Activated CD4-positive, alpha-beta T cell treated with anti-CD3 and anti-CD28 coated beads for 36 hours (primary cell): ENCODE measurements at regions not wholly inside any gene's neighbourhood (a gene's known extent, or its start where the extent isn't known, plus 50 kb on each side); places are given as distances from the start of the nearest gene placed in this dataset.

Source experiments
- ATAC-seq: fragments of 200-7000 bp; cut with Tn5 transposase; one replicate; pipeline ENCODE4 v1.10.0; 2021; ENCODE audit warnings: mild to moderate bottlenecking, moderate library complexity
- CTCF ChIA-PET: fragments of 350-600 bp; sonication (Branson Sonifier 250); formaldehyde crosslinking; loops from one replicate; lab custom pipeline; 2021; ENCODE audit warnings: antibody characterized with exemption; lab: Charles Lee
- POLR2A ChIA-PET: fragments of 350-600 bp; sonication (Branson Sonifier 250); formaldehyde crosslinking; loops from one replicate; lab custom pipeline; 2021; ENCODE audit warnings: antibody characterized with exemption, inconsistent platforms; lab: Charles Lee
- DNase-seq: peaks from one replicate; pipeline ENCODE4 v3.0.0-alpha.2; 2020
- H3K27ac Mint-ChIP-seq: one replicate; pipeline ENCODE4 v1.8.0; 2021; ENCODE audit warnings: mixed read lengths
- H3K27me3 Mint-ChIP-seq: one replicate; pipeline ENCODE4 v1.8.0; 2021; ENCODE audit warnings: mixed read lengths
- H3K36me3 Mint-ChIP-seq: one replicate; pipeline ENCODE4 v1.8.0; 2021; ENCODE audit warnings: low read depth, mixed read lengths
- H3K4me1 Mint-ChIP-seq: one replicate; pipeline ENCODE4 v1.8.0; 2021; ENCODE audit warnings: mixed read lengths
- H3K4me3 Mint-ChIP-seq: one replicate; pipeline ENCODE4 v1.8.0; 2021; ENCODE audit warnings: mild to moderate bottlenecking, moderate library complexity, mixed read lengths
- H3K9me3 Mint-ChIP-seq: one replicate; pipeline ENCODE4 v1.8.0; 2021; ENCODE audit warnings: low read depth, mixed read lengths
- intact Hi-C, 2 experiments: fragments of 100-400 bp; cut with DNase I in 1 of 2; cut with micrococcal nuclease in 1 of 2; formaldehyde crosslinking; loops; one replicate each; pipeline versions ENCODE4 v1.14.2 to v1.15.1; 2022 to 2024; cut with DNase I, micrococcal nuclease

- no peaks in the 10 kb centered on the region for H3K4me1 Mint-ChIP-seq
- no peak overlapping the region for H3K27ac Mint-ChIP-seq
- H3K36me3 Mint-ChIP-seq: no peaks in the 10 kb centered on the region
- H3K9me3 Mint-ChIP-seq: no peaks in the 10 kb centered on the region
- CTCF ChIA-PET: no interaction called here
- intact Hi-C loops: no loop called here
- DNase-seq (no peak), ATAC-seq (no peak)
- POLR2A ChIA-PET: no interaction called here
- H3K4me3 Mint-ChIP-seq: no peak overlapping the region
- H3K27me3 Mint-ChIP-seq: peaks cover 21% of the 10 kb centered on the region
Measured at GRCh38 chr14:36245223-36245622, 68.7 kb upstream of the PTCSC3 start.

GRCh38 chr14:36243183-36243582 is 66.7 kb upstream of the PTCSC3 start:
- peaks cover 29% of the 10 kb centered on the region for H3K27me3 Mint-ChIP-seq

GRCh38 chr14:36241183-36241582 is 64.7 kb upstream of the PTCSC3 start:
- Mint-ChIP-seq H3K27ac (no peak overlapping the region), H3K4me1 (peaks cover 3% of the 10 kb centered on the region), H3K36me3 (no peaks in the 10 kb centered on the region), H3K27me3 (peaks cover 24% of the 10 kb centered on the region), H3K9me3 (no peaks in the 10 kb centered on the region), H3K4me3 (no peak overlapping the region)
- intact Hi-C loops: loop anchor here (1.0 to 2.0 kb wide), 2 partner anchors 133 to 134 kb away; no protein-coding TSS in a partner anchor
- POLR2A ChIA-PET: no interaction called here
- DNase-seq: no peak
- CTCF ChIA-PET: interaction anchor here (0.9 to 2.0 kb wide), 2 partner anchors 133 to 171 kb away, joined by 3 to 9 read pairs; no protein-coding TSS in a partner anchor
- no peak for ATAC-seq

More at GRCh38 chr14:36243183-36243582, 66.7 kb upstream of the PTCSC3 start:
- ChIA-PET POLR2A (no interaction called here), CTCF (interaction anchor here (0.6 kb wide), 1 partner anchor 424 kb away, joined by 4 read pairs; no protein-coding TSS in a partner anchor)
- intact Hi-C loops: no loop called here
- Mint-ChIP-seq H3K4me3 (no peak overlapping the region), H3K27ac (no peak overlapping the region), H3K4me1 (peaks cover 3% of the 10 kb centered on the region), H3K9me3 (no peaks in the 10 kb centered on the region), H3K36me3 (no peaks in the 10 kb centered on the region)
- ATAC-seq (no peak), DNase-seq (no peak)

- peak; percentile 28 for DNase-seq
- peaks cover 34% of the 10 kb centered on the region for H3K27me3 Mint-ChIP-seq
- POLR2A ChIA-PET: no interaction called here
- peak; percentile 78 for ATAC-seq
- H3K27ac Mint-ChIP-seq: no peak overlapping the region
- CTCF ChIA-PET: interaction anchor here (0.7 kb wide), 2 partner anchors 136 to 314 kb away, joined by 3 read pairs; no protein-coding TSS in a partner anchor
- no peaks in the 10 kb centered on the region for H3K36me3 Mint-ChIP-seq
- intact Hi-C loops: no loop called here
- H3K9me3 Mint-ChIP-seq: no peaks in the 10 kb centered on the region
- peaks cover 3% of the 10 kb centered on the region for H3K4me1 Mint-ChIP-seq
- H3K4me3 Mint-ChIP-seq: no peak overlapping the region
Measured at GRCh38 chr14:36238666-36239363, 62.3 kb upstream of the PTCSC3 start.

- POLR2A ChIA-PET: no interaction called here
- no peak overlapping the region for H3K27ac Mint-ChIP-seq
- intact Hi-C loops: no loop called here
- no peaks in the 10 kb centered on the region for H3K9me3 Mint-ChIP-seq
- no peak overlapping the region for H3K4me3 Mint-ChIP-seq
- no peak for ATAC-seq
- DNase-seq: no peak
- peaks cover 26% of the 10 kb centered on the region for H3K27me3 Mint-ChIP-seq
- CTCF ChIA-PET: no interaction called here
- no peaks in the 10 kb centered on the region for H3K36me3 Mint-ChIP-seq
- no peaks in the 10 kb centered on the region for H3K4me1 Mint-ChIP-seq
Measured at GRCh38 chr14:36233217-36233616, 56.7 kb upstream of the PTCSC3 start.

GRCh38 chr14:36229262-36229661 is 52.7 kb upstream of the PTCSC3 start:
- H3K4me1 Mint-ChIP-seq: no peaks in the 10 kb centered on the region
- no peaks in the 10 kb centered on the region for H3K9me3 Mint-ChIP-seq
- intact Hi-C loops: no loop called here
- CTCF ChIA-PET: no interaction called here
- DNase-seq (no peak), ATAC-seq (no peak)
- no peak overlapping the region for H3K4me3 Mint-ChIP-seq
- no peaks in the 10 kb centered on the region for H3K36me3 Mint-ChIP-seq
- no peak overlapping the region for H3K27ac Mint-ChIP-seq
- POLR2A ChIA-PET: no interaction called here
- H3K27me3 Mint-ChIP-seq: peaks cover 10% of the 10 kb centered on the region

GRCh38 chr14:36227802-36228201 is 51.3 kb upstream of the PTCSC3 start:
- no peak overlapping the region for H3K4me3 Mint-ChIP-seq
- no peaks in the 10 kb centered on the region for H3K9me3 Mint-ChIP-seq
- ChIA-PET CTCF (interaction anchor here (1.0 kb wide), 1 partner anchor 144 kb away, joined by 3 read pairs; no protein-coding TSS in a partner anchor), POLR2A (no interaction called here)
- no peaks in the 10 kb centered on the region for H3K36me3 Mint-ChIP-seq
- no peak overlapping the region for H3K27ac Mint-ChIP-seq
- H3K27me3 Mint-ChIP-seq: peaks cover 7% of the 10 kb centered on the region
- ATAC-seq (no peak), DNase-seq (no peak)
- no peaks in the 10 kb centered on the region for H3K4me1 Mint-ChIP-seq
- intact Hi-C loops: no loop called here

GRCh38 chr14:36227344-36227743 is 50.8 kb upstream of the PTCSC3 start:
- peaks cover 7% of the 10 kb centered on the region for H3K27me3 Mint-ChIP-seq
- POLR2A ChIA-PET: no interaction called here
- DNase-seq (no peak), ATAC-seq (no peak)
- H3K36me3 Mint-ChIP-seq: no peaks in the 10 kb centered on the region
- H3K9me3 Mint-ChIP-seq: no peaks in the 10 kb centered on the region
- H3K4me3 Mint-ChIP-seq: no peak overlapping the region
- no peaks in the 10 kb centered on the region for H3K4me1 Mint-ChIP-seq
- H3K27ac Mint-ChIP-seq: no peak overlapping the region
- CTCF ChIA-PET: no interaction called here
- intact Hi-C loops: no loop called here
